HL-60 (cell line): ENCODE measurements at regions not wholly inside any gene's neighbourhood (a gene's known extent, or its start where the extent isn't known, plus 50 kb on each side); places are given as distances from the start of the nearest gene placed in this dataset.

Experiments
- DNase-seq, 2 experiments: peaks; one replicate each; pipeline ENCODE4 v3.0.0-alpha.2; 2010 to 2020; ENCODE audit warnings: low read depth in 1 of 2, low spot score in 1 of 2
- H3K27ac ChIP-seq: fragments of 250-450 bp; sonication (Bioruptor Pico); replicated peaks from 2 replicates; pipeline ENCODE4 v1.5.1; 2020; ENCODE audit warnings: mild to moderate bottlenecking, moderate library complexity
- H3K27me3 ChIP-seq: fragments of 250-450 bp; sonication (Bioruptor Pico); 2 replicates; pipeline ENCODE4 v1.5.1; 2021; ENCODE audit warnings: mild to moderate bottlenecking, moderate library complexity; ENCODE audit not compliant: insufficient read depth, poor library complexity, severe bottlenecking
- H3K4me3 ChIP-seq: replicated peaks from 2 replicates; pipeline ENCODE4 v1.5.1; 2011; ENCODE audit warnings: mild to moderate bottlenecking, control low read depth, low read length; ENCODE audit not compliant: insufficient read depth
- CTCF ChIP-seq: IDR thresholded peaks from one replicate; pipeline ENCODE4 v1.5.1; 2011; ENCODE audit warnings: low read length, control low read depth, inconsistent platforms; ENCODE audit not compliant: insufficient read depth
- GABPA ChIP-seq: IDR thresholded peaks from 2 replicates; pipeline ENCODE4 v1.6.1; 2012; ENCODE audit warnings: low read depth
- POLR2AphosphoS5 ChIP-seq: IDR thresholded peaks from 2 replicates; pipeline ENCODE4 v1.6.1; 2012; ENCODE audit warnings: low read depth
- REST ChIP-seq: IDR thresholded peaks from 2 replicates; pipeline ENCODE4 v1.6.1; 2012; ENCODE audit warnings: low read depth; ENCODE audit not compliant: insufficient replicate concordance
- SPI1 ChIP-seq: IDR thresholded peaks from 2 replicates; pipeline ENCODE4 v1.6.1; 2012; ENCODE audit warnings: low read depth, mild to moderate bottlenecking, borderline replicate concordance

- TF ChIP-seq CTCF, result no peak
- TF ChIP-seq GABPA, result no peak
- TF ChIP-seq SPI1, result no peak
- no peak for TF ChIP-seq POLR2AphosphoS5
- TF ChIP-seq REST, result no peak
- Histone ChIP-seq H3K27me3 (no peaks in the 10 kb centered on the region), H3K27ac (no peak overlapping the region), H3K4me3 (no peak overlapping the region)
- no peak for DNase-seq
These were observed 475.0 kb downstream of the MATN1 start for GRCh38 chr1:30248373-30248772.

GRCh38 chr1:30244801-30245200, 478.6 kb downstream of the MATN1 start:
- Histone ChIP-seq H3K27ac (no peak overlapping the region), H3K27me3 (no peaks in the 10 kb centered on the region), H3K4me3 (no peak overlapping the region)
- DNase-seq, result no peak
- TF ChIP-seq SPI1 (no peak), CTCF (no peak), REST (no peak), POLR2AphosphoS5 (no peak), GABPA (no peak)

GRCh38 chr1:30242722-30243457, 480.5 kb downstream of the MATN1 start:
- Histone ChIP-seq H3K4me3 (no peak overlapping the region), H3K27me3 (no peaks in the 10 kb centered on the region), H3K27ac (no peak overlapping the region)
- TF ChIP-seq REST, result no peak
- no peak for TF ChIP-seq POLR2AphosphoS5
- no peak for TF ChIP-seq CTCF
- TF ChIP-seq GABPA, result no peak
- TF ChIP-seq SPI1, result no peak
- no peak for DNase-seq
